Endodermal cell (in vitro differentiated cells): ENCODE measurements at regions not wholly inside any gene's neighbourhood (a gene's known extent, or its start where the extent isn't known, plus 50 kb on each side); places are given as distances from the start of the nearest gene placed in this dataset.
A peak's percentile ranks its signal among the peaks of the same experiment; 100 is the strongest.

Experiments used
- DNase-seq: peaks from one replicate; pipeline ENCODE4 v3.0.0-alpha.2; 2017
- H3K27ac ChIP-seq: 2 replicates; pipeline ENCODE4 v1.5.1; 2013; ENCODE audit warnings: mild to moderate bottlenecking, low read depth, low read length, moderate library complexity
- H3K27me3 ChIP-seq: 2 replicates; pipeline ENCODE4 v1.6.1; 2013; ENCODE audit warnings: mild to moderate bottlenecking, low read length, moderate library complexity; ENCODE audit not compliant: insufficient read depth, control insufficient read depth, poor library complexity, severe bottlenecking
- H3K36me3 ChIP-seq: 2 replicates; pipeline ENCODE4 v1.7.0; 2013; ENCODE audit warnings: mild to moderate bottlenecking, low read length, moderate library complexity; ENCODE audit not compliant: control insufficient read depth, insufficient read depth
- H3K4me1 ChIP-seq: one replicate; pipeline ENCODE4 v1.7.0; 2013; ENCODE audit warnings: low read length; ENCODE audit not compliant: control insufficient read depth, insufficient read depth
- H3K4me3 ChIP-seq: 2 replicates; pipeline ENCODE4 v1.5.1; 2013; ENCODE audit warnings: mild to moderate bottlenecking, low read length, moderate library complexity
- H3K9ac ChIP-seq: 2 replicates; pipeline ENCODE4 v1.6.1; 2013; ENCODE audit warnings: mild to moderate bottlenecking, low read length, moderate library complexity; ENCODE audit not compliant: poor library complexity, severe bottlenecking; ENCODE audit errors: extremely low read depth
- H3K9me3 ChIP-seq: 2 replicates; pipeline ENCODE4 v1.6.1; 2013; ENCODE audit warnings: mild to moderate bottlenecking, low read length, moderate library complexity; ENCODE audit not compliant: control insufficient read depth
- H3K27ac Mint-ChIP-seq: 2 replicates; pipeline ENCODE4 v1.8.0; 2020; ENCODE audit warnings: mixed read lengths
- H3K27me3 Mint-ChIP-seq: 2 replicates; pipeline ENCODE4 v1.8.0; 2021; ENCODE audit warnings: mild to moderate bottlenecking, mixed read lengths; ENCODE audit not compliant: insufficient read depth
- H3K36me3 Mint-ChIP-seq: 2 replicates; pipeline ENCODE4 v1.8.0; 2020; ENCODE audit warnings: low read depth, mixed read lengths
- H3K4me1 Mint-ChIP-seq: 2 replicates; pipeline ENCODE4 v1.8.0; 2020; ENCODE audit warnings: mixed read lengths
- H3K4me3 Mint-ChIP-seq: 2 replicates; pipeline ENCODE4 v1.8.0; 2020; ENCODE audit warnings: mild to moderate bottlenecking, moderate library complexity, mixed read lengths
- H3K9me3 Mint-ChIP-seq: 2 replicates; pipeline ENCODE4 v1.8.0; 2020; ENCODE audit warnings: mild to moderate bottlenecking, mixed read lengths
- WGBS, 2 experiments: methylation state at CpG; one replicate each; pipeline versions ENCODE4 v1.1.5 to v1.1.7; 2013; ENCODE audit warnings: missing lambda C conversion rate in 2 of 2, mixed read lengths in 1 of 2; ENCODE audit not compliant: insufficient coverage in 1 of 2, insufficient read length in 1 of 2; 5-methylcytosine and 5-hydroxymethylcytosine counted together
- TF ChIP-seq, protein P1 (sequence below): fragments of 200-600 bp; sonication (generic); conservative IDR thresholded peaks from 2 replicates; pipeline ENCODE4 v1.5.0; 2021; ENCODE audit warnings: antibody characterized with exemption, mild to moderate bottlenecking

GRCh38 chr12:92008345-92008744, 137.3 kb downstream of the BTG1 start:
- H3K4me1 ChIP-seq = peaks cover 3% of the 10 kb centered on the region
- DNase-seq = no peak
- no peak overlapping the region for H3K4me3 Mint-ChIP-seq
- no peaks in the 10 kb centered on the region for H3K36me3 ChIP-seq
- TF ChIP-seq, protein P1, sequence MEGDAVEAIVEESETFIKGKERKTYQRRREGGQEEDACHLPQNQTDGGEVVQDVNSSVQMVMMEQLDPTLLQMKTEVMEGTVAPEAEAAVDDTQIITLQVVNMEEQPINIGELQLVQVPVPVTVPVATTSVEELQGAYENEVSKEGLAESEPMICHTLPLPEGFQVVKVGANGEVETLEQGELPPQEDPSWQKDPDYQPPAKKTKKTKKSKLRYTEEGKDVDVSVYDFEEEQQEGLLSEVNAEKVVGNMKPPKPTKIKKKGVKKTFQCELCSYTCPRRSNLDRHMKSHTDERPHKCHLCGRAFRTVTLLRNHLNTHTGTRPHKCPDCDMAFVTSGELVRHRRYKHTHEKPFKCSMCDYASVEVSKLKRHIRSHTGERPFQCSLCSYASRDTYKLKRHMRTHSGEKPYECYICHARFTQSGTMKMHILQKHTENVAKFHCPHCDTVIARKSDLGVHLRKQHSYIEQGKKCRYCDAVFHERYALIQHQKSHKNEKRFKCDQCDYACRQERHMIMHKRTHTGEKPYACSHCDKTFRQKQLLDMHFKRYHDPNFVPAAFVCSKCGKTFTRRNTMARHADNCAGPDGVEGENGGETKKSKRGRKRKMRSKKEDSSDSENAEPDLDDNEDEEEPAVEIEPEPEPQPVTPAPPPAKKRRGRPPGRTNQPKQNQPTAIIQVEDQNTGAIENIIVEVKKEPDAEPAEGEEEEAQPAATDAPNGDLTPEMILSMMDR = no peak
- peaks cover 15% of the 10 kb centered on the region for H3K4me1 Mint-ChIP-seq
- H3K9me3 Mint-ChIP-seq = no peaks in the 10 kb centered on the region
- no peaks in the 10 kb centered on the region for H3K27me3 Mint-ChIP-seq
- 91 to 92% methylated on average over 4 to 5 of the region's 5 CpGs for WGBS, 2 experiments
- H3K27me3 ChIP-seq = no peaks in the 10 kb centered on the region
- no peaks in the 10 kb centered on the region for H3K9me3 ChIP-seq
- no peak overlapping the region for H3K9ac ChIP-seq
- H3K27ac ChIP-seq = no peak overlapping the region
- H3K27ac Mint-ChIP-seq = no peak overlapping the region
- H3K4me3 ChIP-seq = no peak overlapping the region
- H3K36me3 Mint-ChIP-seq = no peaks in the 10 kb centered on the region

DNA sequence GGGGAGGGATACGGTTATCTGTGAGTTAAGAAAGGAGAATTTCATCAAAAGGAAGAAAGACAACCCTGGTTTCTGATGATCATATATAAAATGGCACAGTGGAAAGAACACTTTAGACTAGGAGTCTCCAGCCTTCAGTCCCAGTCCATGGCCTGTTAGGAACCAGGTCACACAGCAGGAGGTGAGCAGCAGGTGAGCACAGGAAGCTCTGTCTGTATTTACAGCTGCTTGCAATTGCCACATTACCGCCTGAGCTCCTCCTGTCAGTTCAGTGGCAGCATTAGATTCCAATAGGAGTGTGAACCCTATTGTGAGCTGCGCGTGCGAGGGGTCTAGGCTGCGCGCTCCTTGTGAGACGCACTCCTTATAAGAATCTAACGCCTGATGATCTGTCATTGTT, 137.9 kb downstream of the BTG1 start:
- no peaks in the 10 kb centered on the region for H3K36me3 Mint-ChIP-seq
- no peak overlapping the region for H3K27ac Mint-ChIP-seq

GRCh38 chr12:92003701-92004100, 141.9 kb downstream of the BTG1 start:
- Mint-ChIP-seq H3K27me3 (no peaks in the 10 kb centered on the region), H3K9me3 (peaks cover 7% of the 10 kb centered on the region), H3K4me3 (no peak overlapping the region), H3K4me1 (peaks cover 24% of the 10 kb centered on the region), H3K27ac (no peak overlapping the region), H3K36me3 (no peaks in the 10 kb centered on the region)
- Histone ChIP-seq H3K9ac (no peak overlapping the region), H3K9me3 (peaks cover 2% of the 10 kb centered on the region), H3K4me1 (peaks cover 3% of the 10 kb centered on the region), H3K4me3 (no peak overlapping the region), H3K27ac (no peak overlapping the region), H3K36me3 (no peaks in the 10 kb centered on the region), H3K27me3 (no peaks in the 10 kb centered on the region)
- TF ChIP-seq, protein P1 = no peak
- WGBS, 2 experiments = 61 to 83% methylated on average over 2 to 3 of the region's 3 CpGs
- DNase-seq = no peak

More for the DNA sequence above, 137.9 kb downstream of the BTG1 start:
- H3K4me1 ChIP-seq = peaks cover 3% of the 10 kb centered on the region
- 94 to 96% methylated on average over 8 to 9 of the region's 9 CpGs for WGBS, 2 experiments
- Mint-ChIP-seq H3K27me3 (no peaks in the 10 kb centered on the region), H3K4me3 (no peak overlapping the region), H3K4me1 (peaks cover 19% of the 10 kb centered on the region), H3K9me3 (no peaks in the 10 kb centered on the region)
- no peaks in the 10 kb centered on the region for H3K9me3 ChIP-seq
- no peak overlapping the region for H3K4me3 ChIP-seq
- no peak overlapping the region for H3K27ac ChIP-seq
- H3K27me3 ChIP-seq = no peaks in the 10 kb centered on the region
- H3K9ac ChIP-seq = no peak overlapping the region
- no peaks in the 10 kb centered on the region for H3K36me3 ChIP-seq
- TF ChIP-seq, protein P1 = no peak
- peak; percentile 73 for DNase-seq
